RWPE1 (cell line): ENCODE measurements at regions not wholly inside any gene's neighbourhood (a gene's known extent, or its start where the extent isn't known, plus 50 kb on each side); places are given as distances from the start of the nearest gene placed in this dataset.
"Not testable (repeated sequence)": the region's sequence is repeated elsewhere in the genome, so short reads cannot be mapped to it uniquely, and the experiment has no call there.

ENCODE experiments used
- CTCF ChIA-PET: fragments of 350-600 bp; sonication (Branson Sonifier 250); formaldehyde crosslinking; extraction: SDS; loops from one replicate; lab custom pipeline; 2021; lab: Yijun Ruan, JAX
- POLR2A ChIA-PET: fragments of 400-600 bp; formaldehyde crosslinking; extraction: SDS; loops from one replicate; lab custom pipeline; 2020; ENCODE audit warnings: antibody characterized with exemption; ENCODE audit not compliant: low non-redundant PET; lab: Yijun Ruan, JAX
- DNase-seq: peaks from one replicate; pipeline ENCODE4 v3.0.0; 2012; ENCODE audit warnings: low spot score
- H3K27ac ChIP-seq: fragments of 450-650 bp; 2 replicates; pipeline ENCODE4 v1.5.1; 2017
- CTCF ChIP-seq: fragments of 450-650 bp; conservative IDR thresholded peaks from 2 replicates; pipeline ENCODE4 v1.5.1; 2017; ENCODE audit warnings: low read depth, mild to moderate bottlenecking

- POLR2A ChIA-PET, result no interaction called here
- DNase-seq, result peak; percentile 34
- CTCF ChIA-PET, result interaction anchor here (0.6 kb wide), 1 partner anchor 1482 kb away, joined by 4 read pairs; no protein-coding TSS in a partner anchor
- H3K27ac ChIP-seq, result no peak overlapping the region
- TF ChIP-seq CTCF, result no peak
Measured at GRCh38 chr10:23826421-23826820, 382.5 kb upstream of the KIAA1217 start.

- DNase-seq, result no peak
- CTCF ChIA-PET, result interaction anchor here (0.6 kb wide), 1 partner anchor 125 kb away, joined by 3 read pairs; no protein-coding TSS in a partner anchor
- TF ChIP-seq CTCF, result no peak
- H3K27ac ChIP-seq, result no peak overlapping the region
- POLR2A ChIA-PET, result no interaction called here
Measured at GRCh38 chr10:23829556-23829955, 379.4 kb upstream of the KIAA1217 start.

- POLR2A ChIA-PET, result no interaction called here
- CTCF ChIA-PET, result no interaction called here
- TF ChIP-seq CTCF, result no peak
- no peak for DNase-seq
- no peak overlapping the region for H3K27ac ChIP-seq
Measured at GRCh38 chr10:23834091-23834490, 374.8 kb upstream of the KIAA1217 start.

GRCh38 chr10:23850631-23851030, 358.3 kb upstream of the KIAA1217 start:
- no peak for DNase-seq
- ChIA-PET CTCF (no interaction called here), POLR2A (no interaction called here)
- TF ChIP-seq CTCF, result no peak
- H3K27ac ChIP-seq, result no peak overlapping the region

GRCh38 chr10:23859598-23859997, 349.3 kb upstream of the KIAA1217 start:
- H3K27ac ChIP-seq, result no peak overlapping the region
- ChIA-PET POLR2A (no interaction called here), CTCF (no interaction called here)
- no peak for DNase-seq
- TF ChIP-seq CTCF, result no peak

GRCh38 chr10:23864631-23865147, 344.2 kb upstream of the KIAA1217 start:
- CTCF ChIA-PET, result no interaction called here
- POLR2A ChIA-PET, result no interaction called here
- no peak for DNase-seq
- no peak for TF ChIP-seq CTCF
- H3K27ac ChIP-seq, result no peak overlapping the region

GRCh38 chr10:23866985-23867384, 342.0 kb upstream of the KIAA1217 start:
- POLR2A ChIA-PET, H3K27ac ChIP-seq, CTCF ChIA-PET, DNase-seq: not testable (repeated sequence)
